Gastroesophageal sphincter (tissue), 4 donors: ENCODE measurements at regions not wholly inside any gene's neighbourhood (a gene's known extent, or its start where the extent isn't known, plus 50 kb on each side); places are given as distances from the start of the nearest gene placed in this dataset.

Source experiments
- ATAC-seq: fragments of 150-250 bp; one replicate; pipeline ENCODE4 v1.9.1; 2016; ENCODE audit warnings: mild to moderate bottlenecking, moderate library complexity
- H3K27ac ChIP-seq, 4 donors: fragments of 200-600 bp; sonication (generic) in 3 of 4; 1 replicate in 3 of 4; 2 replicates in 1 of 4; pipeline ENCODE4 v1.5.1; 2016 to 2019
- H3K27me3 ChIP-seq: fragments of 200-600 bp; sonication (generic); one replicate; pipeline ENCODE4 v1.5.1; 2019
- H3K36me3 ChIP-seq, 2 donors: fragments of 200-600 bp; sonication (generic); one replicate each; pipeline ENCODE4 v1.5.1; 2019; ENCODE audit warnings: control low read depth in 1 of 2
- H3K4me1 ChIP-seq, 3 donors: fragments of 200-600 bp; sonication (generic); 1 replicate in 2 of 3; 2 replicates in 1 of 3; pipeline ENCODE4 v1.5.1; 2016 to 2019; ENCODE audit warnings: control low read depth in 2 of 3
- H3K4me3 ChIP-seq, 2 donors: fragments of 200-600 bp; sonication (generic); one replicate each; pipeline ENCODE4 v1.5.1; 2019; ENCODE audit warnings: mild to moderate bottlenecking in 1 of 2, moderate library complexity in 1 of 2
- H3K9me3 ChIP-seq, 3 donors: fragments of 200-600 bp; sonication (generic); one replicate each; pipeline ENCODE4 v1.5.1; 2017 to 2019; ENCODE audit warnings: control low read depth in 2 of 3
- EP300 ChIP-seq: sonication (generic); formaldehyde crosslinking; IDR thresholded peaks from one replicate; pipeline ENCODE4 v1.6.1; 2017; ENCODE audit warnings: antibody characterized with exemption, mild to moderate bottlenecking
- POLR2A ChIP-seq, 2 donors: fragments of 450-650 bp; IDR thresholded peaks; one replicate each; pipeline ENCODE4 v1.6.1; 2017; ENCODE audit warnings: antibody characterized with exemption in 2 of 2, mild to moderate bottlenecking in 2 of 2, moderate library complexity in 1 of 2
- POLR2AphosphoS5 ChIP-seq: sonication (generic); formaldehyde crosslinking; IDR thresholded peaks from one replicate; pipeline ENCODE4 v1.6.1; 2017; ENCODE audit warnings: antibody characterized with exemption
- WGBS, 2 donors: methylation state at CpG; one replicate each; pipeline ENCODE4 v1.1.5; 2018; ENCODE audit warnings: low coverage in 1 of 2; 5-methylcytosine and 5-hydroxymethylcytosine counted together
- TF ChIP-seq, protein P1 (sequence below), 4 experiments: fragments of 200-600 bp in 2 of 4; fragments of 450-650 bp in 2 of 4; sonication (generic) in 1 of 4; IDR thresholded peaks; one replicate each; pipeline ENCODE4 v1.5.1; 2017 to 2019; ENCODE audit warnings: antibody characterized with exemption in 4 of 4, mild to moderate bottlenecking in 2 of 4, moderate library complexity in 2 of 4

DNA sequence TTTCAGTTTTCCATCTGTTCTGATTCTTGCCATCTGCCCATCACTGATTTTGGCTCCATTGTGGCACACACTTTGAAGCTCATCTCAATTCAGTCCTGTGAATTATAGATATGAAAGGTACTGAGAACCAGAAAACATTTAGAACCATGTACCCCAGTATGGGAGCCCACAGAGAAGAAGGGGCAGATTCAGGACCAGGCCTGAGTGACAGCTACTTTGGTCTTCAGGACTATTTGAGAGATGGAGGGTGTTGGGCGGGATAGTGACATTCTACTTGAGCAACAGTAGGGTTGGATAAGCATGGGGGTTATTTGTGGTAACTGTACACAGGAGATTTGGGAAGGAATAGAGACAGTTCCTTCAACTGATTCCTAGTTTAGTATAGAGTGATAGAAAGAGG lies 259.2 kb upstream of the MANEA start:
- no peak for ATAC-seq
- no peak overlapping the region for H3K27ac ChIP-seq
- 70 to 100% methylated on average over 1 of the region's 1 CpG for WGBS, 2 donors
- no peak overlapping the region for H3K4me3 ChIP-seq
- H3K4me1 ChIP-seq, result no peaks in the 10 kb centered on the region
- H3K36me3 ChIP-seq, result no peaks in the 10 kb centered on the region
- TF ChIP-seq POLR2AphosphoS5 (no peak), EP300 (no peak), POLR2A (IDR thresholded peaks at IDR 0.05) (no peak)
- TF ChIP-seq, protein P1, sequence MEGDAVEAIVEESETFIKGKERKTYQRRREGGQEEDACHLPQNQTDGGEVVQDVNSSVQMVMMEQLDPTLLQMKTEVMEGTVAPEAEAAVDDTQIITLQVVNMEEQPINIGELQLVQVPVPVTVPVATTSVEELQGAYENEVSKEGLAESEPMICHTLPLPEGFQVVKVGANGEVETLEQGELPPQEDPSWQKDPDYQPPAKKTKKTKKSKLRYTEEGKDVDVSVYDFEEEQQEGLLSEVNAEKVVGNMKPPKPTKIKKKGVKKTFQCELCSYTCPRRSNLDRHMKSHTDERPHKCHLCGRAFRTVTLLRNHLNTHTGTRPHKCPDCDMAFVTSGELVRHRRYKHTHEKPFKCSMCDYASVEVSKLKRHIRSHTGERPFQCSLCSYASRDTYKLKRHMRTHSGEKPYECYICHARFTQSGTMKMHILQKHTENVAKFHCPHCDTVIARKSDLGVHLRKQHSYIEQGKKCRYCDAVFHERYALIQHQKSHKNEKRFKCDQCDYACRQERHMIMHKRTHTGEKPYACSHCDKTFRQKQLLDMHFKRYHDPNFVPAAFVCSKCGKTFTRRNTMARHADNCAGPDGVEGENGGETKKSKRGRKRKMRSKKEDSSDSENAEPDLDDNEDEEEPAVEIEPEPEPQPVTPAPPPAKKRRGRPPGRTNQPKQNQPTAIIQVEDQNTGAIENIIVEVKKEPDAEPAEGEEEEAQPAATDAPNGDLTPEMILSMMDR (IDR thresholded peaks at IDR 0.05), result no peak
- H3K9me3 ChIP-seq, result no peaks in the 10 kb centered on the region
- no peaks in the 10 kb centered on the region for H3K27me3 ChIP-seq

GRCh38 chr6:95321126-95321525 lies 256.2 kb upstream of the MANEA start:
- 50 to 65% methylated on average over 1 to 2 of the region's 2 CpGs for WGBS, 2 donors
- Histone ChIP-seq H3K27ac (no peak overlapping the region), H3K27me3 (no peaks in the 10 kb centered on the region), H3K4me1 (no peaks in the 10 kb centered on the region), H3K4me3 (no peak overlapping the region), H3K36me3 (no peaks in the 10 kb centered on the region), H3K9me3 (no peaks in the 10 kb centered on the region)
- ATAC-seq, result no peak
- TF ChIP-seq POLR2A (IDR thresholded peaks at IDR 0.05) (no peak), EP300 (no peak), POLR2AphosphoS5 (no peak)
- TF ChIP-seq, protein P1 (IDR thresholded peaks at IDR 0.05), result no peak

DNA sequence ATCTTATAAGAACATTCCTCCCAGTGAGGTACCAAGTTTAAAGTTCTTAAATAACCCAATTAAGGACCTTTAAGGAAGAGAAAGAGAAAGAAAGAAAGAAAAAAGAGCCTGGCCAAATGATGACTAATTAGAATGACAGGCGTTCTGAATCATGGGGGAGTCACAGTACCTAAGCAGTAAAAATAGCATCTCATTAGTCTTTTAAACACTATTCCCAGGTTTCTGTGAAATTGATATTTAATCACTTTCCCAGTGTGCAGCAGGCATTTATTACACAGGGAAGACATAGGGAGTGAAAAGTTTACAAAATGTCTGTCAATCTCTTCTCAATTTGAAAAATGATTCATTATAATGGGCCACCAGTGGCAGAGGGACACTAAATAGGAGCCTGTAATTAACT lies 251.4 kb upstream of the MANEA start:
- no peaks in the 10 kb centered on the region for H3K9me3 ChIP-seq
- H3K27ac ChIP-seq, result no peak overlapping the region
- H3K4me1 ChIP-seq, result no peaks in the 10 kb centered on the region
- H3K4me3 ChIP-seq, result no peak overlapping the region
- H3K36me3 ChIP-seq, result no peaks in the 10 kb centered on the region
- no peak for ATAC-seq
- H3K27me3 ChIP-seq, result no peaks in the 10 kb centered on the region
- TF ChIP-seq POLR2A (IDR thresholded peaks at IDR 0.05) (no peak), POLR2AphosphoS5 (no peak)
- WGBS, 2 donors, result 10 to 21% methylated on average over 1 of the region's 1 CpG

- no peak for ATAC-seq
- 52 to 73% methylated on average over 2 of the region's 2 CpGs for WGBS, 2 donors
- TF ChIP-seq EP300 (no peak), POLR2AphosphoS5 (no peak), POLR2A (IDR thresholded peaks at IDR 0.05) (no peak)
- TF ChIP-seq, protein P1 (IDR thresholded peaks at IDR 0.05), result no peak
- Histone ChIP-seq H3K9me3 (no peaks in the 10 kb centered on the region), H3K4me3 (no peak overlapping the region), H3K36me3 (no peaks in the 10 kb centered on the region), H3K4me1 (no peaks in the 10 kb centered on the region), H3K27ac (no peak overlapping the region), H3K27me3 (no peaks in the 10 kb centered on the region)
Observed at GRCh38 chr6:95328231-95328630, 249.1 kb upstream of the MANEA start.

DNA sequence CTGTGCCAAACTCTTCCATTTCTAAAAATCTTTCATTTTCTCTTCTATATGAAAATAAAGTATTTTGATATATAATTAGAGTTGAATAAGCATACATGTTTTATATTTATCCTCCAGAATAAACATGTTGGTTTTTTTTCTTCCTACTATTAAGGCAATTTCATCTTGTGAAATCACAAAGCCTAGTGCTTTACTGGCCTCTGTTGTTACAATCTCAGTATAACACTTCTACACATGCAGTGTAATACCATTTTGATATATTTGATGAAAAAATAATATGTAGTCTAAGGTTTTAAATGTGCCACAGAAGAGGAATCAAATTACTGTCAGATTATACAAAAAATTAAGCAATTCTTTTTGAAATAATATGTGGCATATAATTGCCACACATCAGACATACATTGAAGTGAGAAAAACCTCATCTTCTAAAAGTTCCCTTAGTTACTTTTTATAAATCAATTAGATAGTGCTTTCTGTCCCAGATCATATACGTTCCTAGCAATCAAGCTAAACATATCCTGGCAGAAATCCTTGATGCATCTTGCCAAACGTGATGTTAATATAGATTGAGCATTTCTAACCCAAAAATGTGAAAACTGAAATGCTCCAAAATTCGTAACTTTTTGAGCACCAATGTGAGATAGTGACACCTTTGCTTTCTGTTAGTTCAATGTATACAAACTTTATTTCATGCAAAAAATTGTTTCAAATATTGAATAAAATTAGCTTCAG lies 225.1 kb upstream of the MANEA start:
- Histone ChIP-seq H3K27ac (no peak overlapping the region), H3K36me3 (no peaks in the 10 kb centered on the region), H3K4me3 (no peak overlapping the region), H3K27me3 (no peaks in the 10 kb centered on the region), H3K9me3 (no peaks in the 10 kb centered on the region), H3K4me1 (no peaks in the 10 kb centered on the region)
- WGBS, 2 donors, result 42 to 47% methylated on average over 3 of the region's 3 CpGs
- TF ChIP-seq POLR2AphosphoS5 (no peak), EP300 (no peak), POLR2A (IDR thresholded peaks at IDR 0.05) (no peak)
- TF ChIP-seq, protein P1 (IDR thresholded peaks at IDR 0.05), result no peak
- no peak for ATAC-seq
